Stimulated activated CD4-positive, alpha-beta T cell treated with anti-CD3 and anti-CD28 coated beads, Interleukin-12 subunit alpha, Interleukin-12 subunit beta, amount 100 ng/mL, for 48 hours (primary cell): ENCODE measurements at regions not wholly inside any gene's neighbourhood (a gene's known extent, or its start where the extent isn't known, plus 50 kb on each side); places are given as distances from the start of the nearest gene placed in this dataset.

ENCODE experiments used
- DNase-seq, 3 donors: peaks; one replicate each; pipeline ENCODE4 v3.0.0-alpha.2; 2020; ENCODE audit warnings: low read depth in 2 of 3, low spot score in 1 of 3

- no peak for DNase-seq
These were observed 68.1 kb upstream of the KRR1 start for GRCh38 chr12:75579552-75579951.

- DNase-seq: no peak
These were observed 67.1 kb upstream of the KRR1 start for GRCh38 chr12:75578546-75578945.

GRCh38 chr12:75577812-75578211, 66.4 kb upstream of the KRR1 start:
- no peak for DNase-seq

GRCh38 chr12:75571656-75572205, 60.3 kb upstream of the KRR1 start:
- no peak for DNase-seq

DNA sequence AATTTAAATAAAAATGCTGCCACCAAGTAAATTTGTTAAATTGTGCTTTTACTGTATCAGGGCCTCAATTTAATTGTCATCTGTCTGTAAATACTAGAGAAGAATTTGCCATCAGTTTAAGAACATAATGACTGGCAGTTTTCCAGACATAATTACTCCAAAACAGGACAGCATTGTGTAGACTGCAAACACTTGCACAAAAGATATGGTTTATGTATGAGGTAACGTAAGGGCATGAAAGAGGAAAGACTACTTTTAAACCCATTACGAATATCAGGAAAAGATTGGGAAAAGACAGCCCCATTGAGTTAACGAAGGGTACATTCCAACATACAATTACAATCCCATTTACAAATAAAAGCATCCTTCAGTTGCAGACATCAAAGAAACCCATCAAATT, 59.8 kb upstream of the KRR1 start:
- DNase-seq: no peak

- no peak for DNase-seq
These were observed 57.4 kb upstream of the KRR1 start for GRCh38 chr12:75568801-75569200.

GRCh38 chr12:75568393-75568792, 57.0 kb upstream of the KRR1 start:
- no peak for DNase-seq

- DNase-seq: no peak
These were observed 54.4 kb upstream of the KRR1 start for GRCh38 chr12:75565795-75566194.

GRCh38 chr12:75564852-75565251, 53.4 kb upstream of the KRR1 start:
- no peak for DNase-seq

GRCh38 chr12:75564398-75564797, 53.0 kb upstream of the KRR1 start:
- DNase-seq: no peak

DNA sequence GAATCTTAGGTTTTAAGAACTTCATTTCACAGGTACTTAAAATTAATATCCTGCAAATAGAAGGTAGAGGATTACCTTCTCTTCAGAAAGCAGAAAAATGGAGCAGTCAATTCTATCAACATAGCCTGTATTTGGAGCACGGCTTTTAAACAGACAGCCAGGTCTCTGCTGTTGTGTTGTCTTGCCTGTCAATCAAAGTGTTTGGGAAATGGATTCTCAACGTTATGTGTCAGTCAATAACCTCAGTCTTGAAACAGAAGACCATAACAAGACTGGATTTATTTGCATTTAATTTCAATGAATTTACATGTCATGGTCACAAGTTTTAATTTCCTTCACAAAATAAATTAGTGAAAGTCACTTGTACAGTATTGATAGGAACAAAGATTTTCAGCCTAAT, 51.9 kb upstream of the KRR1 start:
- DNase-seq: no peak

GRCh38 chr12:75561921-75562320, 50.5 kb upstream of the KRR1 start:
- no peak for DNase-seq
